Endothelial cell of umbilical vein (primary cell): ENCODE measurements at regions not wholly inside any gene's neighbourhood (a gene's known extent, or its start where the extent isn't known, plus 50 kb on each side); places are given as distances from the start of the nearest gene placed in this dataset.

Experiments used
- BruUV-seq: library from RNA; stranded (reverse); fragments of 400-500 nt; replicated peaks from 2 replicates; lab custom pipeline; 2021; lab: Mats Ljungman, UMichigan
- CTCF ChIA-PET: fragments of 300-600, 350-600 bp; sonication (Branson Sonifier 250); formaldehyde crosslinking; loops from one replicate; lab custom pipeline; 2021; ENCODE audit warnings: antibody characterized with exemption, inconsistent platforms; lab: Charles Lee
- POLR2A ChIA-PET: fragments of 300-600, 350-600 bp; sonication (Branson Sonifier 250); formaldehyde crosslinking; loops from one replicate; lab custom pipeline; 2021; ENCODE audit warnings: antibody characterized with exemption, inconsistent platforms; lab: Charles Lee
- DNase-seq: peaks from one replicate; pipeline ENCODE4 v3.0.0-alpha.2; 2011; ENCODE audit warnings: low read depth, low spot score
- FAIRE-seq: peaks from 2 replicates; lab custom pipeline; 2011; peaks lifted over from hg19 to GRCh38; lab: Jason Lieb, UNC
- H2AFZ ChIP-seq: 2 replicates; pipeline ENCODE4 v1.6.0; 2012; ENCODE audit warnings: low read depth, low read length, control low read depth, inconsistent platforms
- H3K27ac ChIP-seq: 2 replicates; pipeline ENCODE4 v1.5.1; 2011; ENCODE audit warnings: low read depth, mild to moderate bottlenecking, control low read depth, low read length, moderate library complexity; ENCODE audit not compliant: insufficient read depth
- H3K27me3 ChIP-seq, 2 experiments: 2 replicates each; pipeline versions ENCODE4 v1.6.0 to v1.6.1; 2011; ENCODE audit warnings: low read length in 2 of 2, mixed read lengths in 1 of 2; ENCODE audit not compliant: control insufficient read depth in 2 of 2, insufficient read depth in 2 of 2
- H3K36me3 ChIP-seq, 2 experiments: 2 replicates in 1 of 2; 3 replicates in 1 of 2; pipeline ENCODE4 v1.5.1; 2011; ENCODE audit warnings: low read length in 2 of 2, mild to moderate bottlenecking in 1 of 2, moderate library complexity in 1 of 2; ENCODE audit not compliant: control insufficient read depth in 2 of 2, insufficient read depth in 2 of 2; ENCODE audit errors: extremely low read depth in 1 of 2
- H3K4me1 ChIP-seq: 3 replicates; pipeline ENCODE4 v1.5.1; 2011; ENCODE audit warnings: mild to moderate bottlenecking, low read length; ENCODE audit not compliant: control insufficient read depth, insufficient read depth; ENCODE audit errors: extremely low read depth
- H3K4me2 ChIP-seq: 2 replicates; pipeline ENCODE4 v1.6.1; 2011; ENCODE audit warnings: low read length, control low read depth, mixed read lengths; ENCODE audit not compliant: insufficient read depth
- H3K4me3 ChIP-seq, 3 experiments: fragments of 200-600 bp in 1 of 3; sonication (generic), shearing (Covaris generic) in 1 of 3; replicated peaks in 1 of 3; 2 replicates each; pipeline ENCODE4 v1.5.1; 2011 to 2016; ENCODE audit warnings: control low read depth in 3 of 3, low read length in 3 of 3, mild to moderate bottlenecking in 2 of 3, inconsistent platforms in 1 of 3, low read depth in 1 of 3, moderate library complexity in 1 of 3; ENCODE audit not compliant: insufficient read depth in 1 of 3
- H3K79me2 ChIP-seq: 2 replicates; pipeline ENCODE4 v1.6.0; 2012; ENCODE audit warnings: low read length, inconsistent platforms; ENCODE audit not compliant: control insufficient read depth, insufficient read depth
- H3K9ac ChIP-seq: replicated peaks from 2 replicates; pipeline ENCODE3; 2011; ENCODE audit warnings: low read length, control low read depth; ENCODE audit not compliant: insufficient read depth; ENCODE audit errors: extremely low read depth
- H3K9me1 ChIP-seq: replicated peaks from 3 replicates; pipeline ENCODE4 v1.6.0; 2011; ENCODE audit warnings: mild to moderate bottlenecking, low read length; ENCODE audit not compliant: control insufficient read depth, insufficient read depth; ENCODE audit errors: extremely low read depth
- H3K9me3 ChIP-seq: replicated peaks from 2 replicates; pipeline ENCODE4 v1.5.1; 2012; ENCODE audit warnings: low read length, inconsistent platforms; ENCODE audit not compliant: control insufficient read depth, insufficient read depth
- H4K20me1 ChIP-seq: replicated peaks from 2 replicates; pipeline ENCODE3; 2011; ENCODE audit warnings: mild to moderate bottlenecking, low read length; ENCODE audit not compliant: control insufficient read depth, insufficient read depth; ENCODE audit errors: extremely low read depth
- EZH2 ChIP-seq: IDR thresholded peaks from 2 replicates; pipeline ENCODE4 v1.6.1; 2012; ENCODE audit warnings: borderline replicate concordance, low read depth, mild to moderate bottlenecking, moderate library complexity, low read length, inconsistent platforms; ENCODE audit not compliant: severe bottlenecking
- FOS ChIP-seq: IDR thresholded peaks from 2 replicates; pipeline ENCODE4 v1.6.1; 2011; ENCODE audit warnings: mild to moderate bottlenecking, low read length, moderate library complexity, borderline replicate concordance; ENCODE audit not compliant: insufficient read depth
- GATA2 ChIP-seq: IDR thresholded peaks from 2 replicates; pipeline ENCODE4 v1.7.0; 2011; ENCODE audit warnings: low read depth, mild to moderate bottlenecking, moderate library complexity, mixed read lengths, low read length; ENCODE audit not compliant: insufficient read length, insufficient read depth
- JUN ChIP-seq: IDR thresholded peaks from 2 replicates; pipeline ENCODE4 v1.6.1; 2011; ENCODE audit warnings: borderline replicate concordance, low read depth; ENCODE audit not compliant: insufficient read length, insufficient read depth
- MYC ChIP-seq: IDR thresholded peaks from one replicate; pipeline ENCODE4 v1.6.1; 2011; ENCODE audit warnings: mild to moderate bottlenecking, low read depth, low read length
- POLR2A ChIP-seq: IDR thresholded peaks from 2 replicates; pipeline ENCODE4 v1.6.1; 2012; ENCODE audit warnings: low read depth, mild to moderate bottlenecking, control low read depth, low read length
- POLR2AphosphoS5 ChIP-seq: IDR thresholded peaks from 2 replicates; pipeline ENCODE4 v1.6.1; 2012; ENCODE audit warnings: low read depth, mild to moderate bottlenecking, control low read depth, low read length, moderate library complexity; ENCODE audit not compliant: insufficient read depth
- dilution Hi-C: fragments of 300-500 bp; cut with MboI; formaldehyde crosslinking; loops from one replicate; pipeline ENCODE4 v1.15.0; 2019; ENCODE audit warnings: low sequenced_read_pairs; ENCODE audit not compliant: extremely low pct_ligation_motif_present
- intact Hi-C: fragments of 100-400 bp; cut with micrococcal nuclease; formaldehyde crosslinking; loops from one replicate; pipeline ENCODE4 v1.10.0; 2022
- TF ChIP-seq, protein P1 (sequence below): IDR thresholded peaks from 2 replicates; pipeline ENCODE4 v1.6.1; 2011; ENCODE audit not compliant: insufficient read depth, insufficient read length
- TF ChIP-seq, protein P2 (sequence below), 2 donors: IDR thresholded peaks; 1 replicate in 1 of 2; 2 replicates in 1 of 2; pipeline ENCODE4 v1.5.1; 2011; ENCODE audit warnings: low read length in 2 of 2, mild to moderate bottlenecking in 2 of 2, moderate library complexity in 2 of 2, control low read depth in 1 of 2, inconsistent platforms in 1 of 2, low read depth in 1 of 2; ENCODE audit not compliant: insufficient read depth in 1 of 2; ENCODE audit errors: extremely low read depth in 1 of 2

- intact Hi-C loops (no loop called here), dilution Hi-C loops (no loop called here)
- H4K20me1 ChIP-seq, result no peaks in the 10 kb centered on the region
- no peaks in the 10 kb centered on the region for H3K79me2 ChIP-seq
- CTCF ChIA-PET, result no interaction called here
- H3K27ac ChIP-seq, result no peak overlapping the region
- POLR2A ChIA-PET, result no interaction called here
- H3K27me3 ChIP-seq, result no peaks in the 10 kb centered on the region
- FAIRE-seq (no peak), DNase-seq (no peak)
- H3K4me2 ChIP-seq, result no peak overlapping the region
- H3K9me3 ChIP-seq, result no peaks in the 10 kb centered on the region
- no TSS peak for BruUV-seq
- H3K9ac ChIP-seq, result no peak overlapping the region
- H3K4me3 ChIP-seq, result no peak overlapping the region
- H3K36me3 ChIP-seq, result no peaks in the 10 kb centered on the region
- no peaks in the 10 kb centered on the region for H3K9me1 ChIP-seq
- no peak overlapping the region for H2AFZ ChIP-seq
- H3K4me1 ChIP-seq, result no peaks in the 10 kb centered on the region
- TF ChIP-seq POLR2A (no peak), FOS (no peak), JUN (no peak), EZH2 (no peak), MYC (no peak), GATA2 (no peak), POLR2AphosphoS5 (no peak)
- TF ChIP-seq, protein P1, sequence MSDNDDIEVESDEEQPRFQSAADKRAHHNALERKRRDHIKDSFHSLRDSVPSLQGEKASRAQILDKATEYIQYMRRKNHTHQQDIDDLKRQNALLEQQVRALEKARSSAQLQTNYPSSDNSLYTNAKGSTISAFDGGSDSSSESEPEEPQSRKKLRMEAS, result no peak
- TF ChIP-seq, protein P2, sequence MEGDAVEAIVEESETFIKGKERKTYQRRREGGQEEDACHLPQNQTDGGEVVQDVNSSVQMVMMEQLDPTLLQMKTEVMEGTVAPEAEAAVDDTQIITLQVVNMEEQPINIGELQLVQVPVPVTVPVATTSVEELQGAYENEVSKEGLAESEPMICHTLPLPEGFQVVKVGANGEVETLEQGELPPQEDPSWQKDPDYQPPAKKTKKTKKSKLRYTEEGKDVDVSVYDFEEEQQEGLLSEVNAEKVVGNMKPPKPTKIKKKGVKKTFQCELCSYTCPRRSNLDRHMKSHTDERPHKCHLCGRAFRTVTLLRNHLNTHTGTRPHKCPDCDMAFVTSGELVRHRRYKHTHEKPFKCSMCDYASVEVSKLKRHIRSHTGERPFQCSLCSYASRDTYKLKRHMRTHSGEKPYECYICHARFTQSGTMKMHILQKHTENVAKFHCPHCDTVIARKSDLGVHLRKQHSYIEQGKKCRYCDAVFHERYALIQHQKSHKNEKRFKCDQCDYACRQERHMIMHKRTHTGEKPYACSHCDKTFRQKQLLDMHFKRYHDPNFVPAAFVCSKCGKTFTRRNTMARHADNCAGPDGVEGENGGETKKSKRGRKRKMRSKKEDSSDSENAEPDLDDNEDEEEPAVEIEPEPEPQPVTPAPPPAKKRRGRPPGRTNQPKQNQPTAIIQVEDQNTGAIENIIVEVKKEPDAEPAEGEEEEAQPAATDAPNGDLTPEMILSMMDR (IDR thresholded peaks at IDR 0.05; ENCODE audit: extremely low read depth in 1 of 2, insufficient read depth in 1 of 2, low read depth in 1 of 2, low read length in 2 of 2), result no peak
Observed at GRCh38 chr4:128721896-128722295, 87.6 kb upstream of the JADE1 start.
